HEK293 (cell line): ENCODE measurements at regions not wholly inside any gene's neighbourhood (a gene's known extent, or its start where the extent isn't known, plus 50 kb on each side); places are given as distances from the start of the nearest gene placed in this dataset.

Source experiments
- KLF8 ChIP-seq: fragments of 450-650 bp; formaldehyde crosslinking; IDR thresholded peaks from 2 replicates; pipeline ENCODE4 v1.5.1; 2016; ENCODE audit warnings: missing biosample characterization, missing genetic modification characterization
- SP2 ChIP-seq: fragments of 450-650 bp; formaldehyde crosslinking; IDR thresholded peaks from 2 replicates; pipeline ENCODE4 v1.5.1; 2016; ENCODE audit warnings: missing biosample characterization, missing genetic modification characterization
- YY1 ChIP-seq: fragments of 450-650 bp; formaldehyde crosslinking; IDR thresholded peaks from 2 replicates; pipeline ENCODE4 v1.5.1; 2018; ENCODE audit warnings: missing biosample characterization, missing genetic modification characterization
- ZNF404 ChIP-seq: fragments of 450-650 bp; formaldehyde crosslinking; IDR thresholded peaks from 2 replicates; pipeline ENCODE4 v1.5.1; 2017; ENCODE audit warnings: missing biosample characterization, missing genetic modification characterization
- ZNF518A ChIP-seq: fragments of 450-650 bp; formaldehyde crosslinking; conservative IDR thresholded peaks from 2 replicates; pipeline ENCODE4 v1.5.1; 2016; ENCODE audit warnings: low read depth, missing biosample characterization, missing genetic modification characterization
- ZNF596 ChIP-seq: fragments of 450-650 bp; IDR thresholded peaks from 2 replicates; pipeline ENCODE4 v1.5.0; 2018; ENCODE audit warnings: missing biosample characterization, mild to moderate bottlenecking, missing genetic modification characterization, moderate library complexity
- TF ChIP-seq, protein P1 (sequence below): fragments of 450-650 bp; formaldehyde crosslinking; IDR thresholded peaks from 2 replicates; pipeline ENCODE4 v1.5.1; 2016; ENCODE audit warnings: missing biosample characterization, missing genetic modification characterization
- TF ChIP-seq, protein P2 (sequence below): fragments of 450-650 bp; formaldehyde crosslinking; IDR thresholded peaks from 2 replicates; pipeline ENCODE4 v1.5.1; 2016; ENCODE audit warnings: missing biosample characterization, missing genetic modification characterization

GRCh38 chr13:37978680-37979079 lies 109.1 kb upstream of the TRPC4 start:
- no peak for TF ChIP-seq ZNF518A (tag by site-specific recombination)
- TF ChIP-seq, protein P1, sequence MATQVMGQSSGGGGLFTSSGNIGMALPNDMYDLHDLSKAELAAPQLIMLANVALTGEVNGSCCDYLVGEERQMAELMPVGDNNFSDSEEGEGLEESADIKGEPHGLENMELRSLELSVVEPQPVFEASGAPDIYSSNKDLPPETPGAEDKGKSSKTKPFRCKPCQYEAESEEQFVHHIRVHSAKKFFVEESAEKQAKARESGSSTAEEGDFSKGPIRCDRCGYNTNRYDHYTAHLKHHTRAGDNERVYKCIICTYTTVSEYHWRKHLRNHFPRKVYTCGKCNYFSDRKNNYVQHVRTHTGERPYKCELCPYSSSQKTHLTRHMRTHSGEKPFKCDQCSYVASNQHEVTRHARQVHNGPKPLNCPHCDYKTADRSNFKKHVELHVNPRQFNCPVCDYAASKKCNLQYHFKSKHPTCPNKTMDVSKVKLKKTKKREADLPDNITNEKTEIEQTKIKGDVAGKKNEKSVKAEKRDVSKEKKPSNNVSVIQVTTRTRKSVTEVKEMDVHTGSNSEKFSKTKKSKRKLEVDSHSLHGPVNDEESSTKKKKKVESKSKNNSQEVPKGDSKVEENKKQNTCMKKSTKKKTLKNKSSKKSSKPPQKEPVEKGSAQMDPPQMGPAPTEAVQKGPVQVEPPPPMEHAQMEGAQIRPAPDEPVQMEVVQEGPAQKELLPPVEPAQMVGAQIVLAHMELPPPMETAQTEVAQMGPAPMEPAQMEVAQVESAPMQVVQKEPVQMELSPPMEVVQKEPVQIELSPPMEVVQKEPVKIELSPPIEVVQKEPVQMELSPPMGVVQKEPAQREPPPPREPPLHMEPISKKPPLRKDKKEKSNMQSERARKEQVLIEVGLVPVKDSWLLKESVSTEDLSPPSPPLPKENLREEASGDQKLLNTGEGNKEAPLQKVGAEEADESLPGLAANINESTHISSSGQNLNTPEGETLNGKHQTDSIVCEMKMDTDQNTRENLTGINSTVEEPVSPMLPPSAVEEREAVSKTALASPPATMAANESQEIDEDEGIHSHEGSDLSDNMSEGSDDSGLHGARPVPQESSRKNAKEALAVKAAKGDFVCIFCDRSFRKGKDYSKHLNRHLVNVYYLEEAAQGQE, result no peak
- TF ChIP-seq, protein P2, sequence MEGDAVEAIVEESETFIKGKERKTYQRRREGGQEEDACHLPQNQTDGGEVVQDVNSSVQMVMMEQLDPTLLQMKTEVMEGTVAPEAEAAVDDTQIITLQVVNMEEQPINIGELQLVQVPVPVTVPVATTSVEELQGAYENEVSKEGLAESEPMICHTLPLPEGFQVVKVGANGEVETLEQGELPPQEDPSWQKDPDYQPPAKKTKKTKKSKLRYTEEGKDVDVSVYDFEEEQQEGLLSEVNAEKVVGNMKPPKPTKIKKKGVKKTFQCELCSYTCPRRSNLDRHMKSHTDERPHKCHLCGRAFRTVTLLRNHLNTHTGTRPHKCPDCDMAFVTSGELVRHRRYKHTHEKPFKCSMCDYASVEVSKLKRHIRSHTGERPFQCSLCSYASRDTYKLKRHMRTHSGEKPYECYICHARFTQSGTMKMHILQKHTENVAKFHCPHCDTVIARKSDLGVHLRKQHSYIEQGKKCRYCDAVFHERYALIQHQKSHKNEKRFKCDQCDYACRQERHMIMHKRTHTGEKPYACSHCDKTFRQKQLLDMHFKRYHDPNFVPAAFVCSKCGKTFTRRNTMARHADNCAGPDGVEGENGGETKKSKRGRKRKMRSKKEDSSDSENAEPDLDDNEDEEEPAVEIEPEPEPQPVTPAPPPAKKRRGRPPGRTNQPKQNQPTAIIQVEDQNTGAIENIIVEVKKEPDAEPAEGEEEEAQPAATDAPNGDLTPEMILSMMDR, result no peak
- TF ChIP-seq KLF8 (tag by site-specific recombination), result no peak
- TF ChIP-seq YY1 (tag by site-specific recombination), result no peak
- no peak for TF ChIP-seq ZNF404
- TF ChIP-seq ZNF596 (tag by site-specific recombination), result no peak
- no peak for TF ChIP-seq SP2 (tag by site-specific recombination)
